ENCODE measurements at regions not wholly inside any gene's neighbourhood (a gene's known extent, or its start where the extent isn't known, plus 50 kb on each side); places are given as distances from the start of the nearest gene placed in this dataset.

- H3K4me3 ChIP-seq, result no peak overlapping the region
- DNase-seq, result no peak
- no peaks in the 10 kb centered on the region for H3K9me3 ChIP-seq
- no peaks in the 10 kb centered on the region for H3K27me3 ChIP-seq
- no peak overlapping the region for H3K27ac ChIP-seq
- no peak for TF ChIP-seq POLR2A (IDR thresholded peaks at IDR 0.05)
- no peak for TF ChIP-seq CTCF (IDR thresholded peaks at IDR 0.05)
- H3K4me1 ChIP-seq, result no peaks in the 10 kb centered on the region
- intact Hi-C loops (cut with DNase I; ENCODE audit: low total_unique reads), result no loop called here
- H3K36me3 ChIP-seq (ENCODE audit: low read depth, missing control alignments), result no peaks in the 10 kb centered on the region
Measured at GRCh38 chr4:164514765-164515164, 239.2 kb upstream of the SMIM31 start.

- H3K27ac ChIP-seq, result no peak overlapping the region
- no peak for DNase-seq
- intact Hi-C loops (cut with DNase I; ENCODE audit: low total_unique reads), result no loop called here
- no peaks in the 10 kb centered on the region for H3K27me3 ChIP-seq
- H3K4me1 ChIP-seq, result no peaks in the 10 kb centered on the region
- TF ChIP-seq POLR2A (IDR thresholded peaks at IDR 0.05) (no peak), CTCF (IDR thresholded peaks at IDR 0.05) (no peak)
- no peaks in the 10 kb centered on the region for H3K9me3 ChIP-seq
- H3K4me3 ChIP-seq, result no peak overlapping the region
- 74 to 79% methylated on average over 4 of the region's 4 CpGs for WGBS, 2 donors
- H3K36me3 ChIP-seq (ENCODE audit: low read depth, missing control alignments), result no peaks in the 10 kb centered on the region
Measured at GRCh38 chr4:164524789-164525188, 229.1 kb upstream of the SMIM31 start.

GRCh38 chr4:164526933-164527583 lies 226.9 kb upstream of the SMIM31 start:
- 68 to 70% methylated on average over 4 of the region's 4 CpGs for WGBS, 2 donors
- intact Hi-C loops (cut with DNase I; ENCODE audit: low total_unique reads), result no loop called here
- no peak for DNase-seq
- Histone ChIP-seq H3K4me1 (no peaks in the 10 kb centered on the region), H3K4me3 (no peak overlapping the region), H3K36me3 (ENCODE audit: low read depth, missing control alignments) (no peaks in the 10 kb centered on the region), H3K27me3 (no peaks in the 10 kb centered on the region), H3K9me3 (no peaks in the 10 kb centered on the region), H3K27ac (no peak overlapping the region)
- no peak for TF ChIP-seq POLR2A (IDR thresholded peaks at IDR 0.05)
- TF ChIP-seq CTCF (IDR thresholded peaks at IDR 0.05), result no peak

- no peak overlapping the region for H3K4me3 ChIP-seq
- H3K4me1 ChIP-seq, result no peaks in the 10 kb centered on the region
- no peak overlapping the region for H3K27ac ChIP-seq
- intact Hi-C loops (cut with DNase I; ENCODE audit: low total_unique reads), result no loop called here
- TF ChIP-seq POLR2A (IDR thresholded peaks at IDR 0.05), result no peak
- no peak for TF ChIP-seq CTCF (IDR thresholded peaks at IDR 0.05)
- H3K9me3 ChIP-seq, result no peaks in the 10 kb centered on the region
- DNase-seq, result no peak
- no peaks in the 10 kb centered on the region for H3K36me3 ChIP-seq (ENCODE audit: low read depth, missing control alignments)
- no peaks in the 10 kb centered on the region for H3K27me3 ChIP-seq
- WGBS, 2 donors, result 77 to 84% methylated on average over 2 of the region's 2 CpGs
Measured at GRCh38 chr4:164529058-164529457, 224.9 kb upstream of the SMIM31 start.

GRCh38 chr4:164529486-164529885 lies 224.4 kb upstream of the SMIM31 start:
- DNase-seq, result no peak
- 93% methylated on average over 5 of the region's 5 CpGs for WGBS, 2 donors
- Histone ChIP-seq H3K27me3 (no peaks in the 10 kb centered on the region), H3K4me1 (no peaks in the 10 kb centered on the region), H3K27ac (no peak overlapping the region), H3K4me3 (no peak overlapping the region), H3K9me3 (no peaks in the 10 kb centered on the region), H3K36me3 (ENCODE audit: low read depth, missing control alignments) (no peaks in the 10 kb centered on the region)
- intact Hi-C loops (cut with DNase I; ENCODE audit: low total_unique reads), result no loop called here
- TF ChIP-seq POLR2A (IDR thresholded peaks at IDR 0.05) (no peak), CTCF (IDR thresholded peaks at IDR 0.05) (no peak)
